Putamen (tissue), 1 donor: ENCODE measurements at regions not wholly inside any gene's neighbourhood (a gene's known extent, or its start where the extent isn't known, plus 50 kb on each side); places are given as distances from the start of the nearest gene placed in this dataset.
"Not testable (repeated sequence)": the region's sequence is repeated elsewhere in the genome, so short reads cannot be mapped to it uniquely, and the experiment has no call there.

ENCODE experiments used
- DNase-seq: peaks from one replicate; pipeline ENCODE4 v3.0.0-alpha.2; 2016; ENCODE audit warnings: low spot score

DNA sequence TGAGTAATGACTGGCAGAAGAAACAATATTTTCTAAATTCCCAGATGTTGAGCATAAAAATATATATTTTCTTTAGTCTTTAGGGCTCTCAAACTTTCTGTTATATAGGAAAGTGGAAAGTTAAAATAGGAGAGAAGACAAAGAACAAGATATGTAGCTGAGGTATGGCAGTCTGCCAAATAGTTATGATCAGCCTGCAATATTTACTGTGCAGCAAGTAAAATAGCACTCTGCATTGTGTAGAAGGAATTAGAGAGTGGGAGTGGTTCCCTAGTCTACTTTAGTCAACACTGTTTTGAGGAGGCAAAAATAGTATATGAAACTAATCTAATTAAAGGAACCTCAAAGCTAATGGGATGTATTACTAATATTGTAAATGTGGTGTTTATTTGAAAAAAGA, 978.1 kb upstream of the ALCAM start:
- DNase-seq: no peak

DNA sequence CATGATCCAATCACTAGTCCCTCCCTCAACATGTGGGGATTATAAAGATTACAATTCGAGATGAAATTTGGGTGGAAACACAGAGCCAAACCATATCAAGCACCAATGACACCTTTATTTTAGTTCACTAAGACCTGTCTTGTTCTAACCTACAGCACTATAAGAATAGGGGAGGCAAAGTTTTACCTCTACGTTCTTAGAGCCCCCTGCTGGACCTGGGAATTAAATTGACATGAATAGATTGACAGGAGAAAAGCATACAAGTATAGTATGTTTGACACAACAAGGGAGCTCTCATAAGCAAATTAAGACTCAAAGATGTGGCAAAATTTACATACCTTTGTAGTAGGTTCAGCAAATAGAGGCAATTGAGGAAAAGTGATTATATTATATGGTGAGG, 974.4 kb upstream of the ALCAM start:
- DNase-seq: no peak

DNA sequence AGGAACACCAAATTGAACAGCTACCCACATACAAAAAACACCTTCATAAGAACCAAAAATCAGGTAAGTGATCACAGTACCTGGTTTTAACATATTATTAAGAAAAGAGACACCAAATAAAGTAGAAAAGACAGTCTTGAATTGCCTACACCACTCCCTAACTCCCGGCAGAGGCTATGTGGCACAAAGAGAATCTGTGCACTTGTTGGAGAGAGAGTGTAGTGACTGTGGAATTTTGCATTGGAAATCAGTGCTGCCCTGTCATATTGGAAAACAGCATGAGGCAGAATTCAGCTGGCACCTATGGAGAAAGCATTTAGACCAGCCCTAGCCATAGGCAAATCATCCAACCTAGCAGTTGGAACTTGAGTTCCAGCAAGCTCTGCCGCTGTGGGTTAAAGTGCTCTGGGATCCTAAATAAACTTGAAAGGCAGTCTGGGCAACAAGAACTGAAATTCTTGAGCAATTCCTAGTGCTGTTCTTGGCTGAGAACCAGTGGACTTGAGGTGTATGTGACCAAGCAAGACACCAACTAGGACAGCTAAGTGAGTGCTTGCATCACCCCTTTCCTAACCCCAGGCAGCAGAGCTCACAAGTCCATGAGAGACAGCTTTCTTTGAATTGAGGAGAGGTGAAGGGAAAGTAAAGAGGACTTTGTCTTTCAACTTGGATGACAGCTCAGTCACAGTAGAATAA, 969.6 kb upstream of the ALCAM start:
- DNase-seq: no peak

DNA sequence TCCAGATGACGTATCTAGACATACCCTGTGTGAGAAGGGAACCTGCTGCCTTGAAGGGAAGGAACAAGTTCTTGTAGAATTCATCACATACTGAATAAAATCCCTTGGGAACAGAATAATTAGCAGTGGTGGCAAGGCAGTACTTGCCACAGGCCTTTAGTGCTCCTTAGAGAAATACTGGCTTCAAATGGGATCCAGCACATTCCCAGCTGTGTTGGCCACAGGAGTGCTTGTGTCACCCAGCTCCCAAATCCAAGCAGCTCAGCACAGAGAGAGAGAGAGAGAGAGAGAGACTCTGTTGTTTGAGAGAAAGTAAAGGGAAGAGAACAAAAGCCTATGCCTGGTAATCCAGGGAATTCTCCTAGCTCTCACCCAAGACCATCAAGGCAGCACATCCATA, 969.0 kb upstream of the ALCAM start:
- DNase-seq: no peak

DNA sequence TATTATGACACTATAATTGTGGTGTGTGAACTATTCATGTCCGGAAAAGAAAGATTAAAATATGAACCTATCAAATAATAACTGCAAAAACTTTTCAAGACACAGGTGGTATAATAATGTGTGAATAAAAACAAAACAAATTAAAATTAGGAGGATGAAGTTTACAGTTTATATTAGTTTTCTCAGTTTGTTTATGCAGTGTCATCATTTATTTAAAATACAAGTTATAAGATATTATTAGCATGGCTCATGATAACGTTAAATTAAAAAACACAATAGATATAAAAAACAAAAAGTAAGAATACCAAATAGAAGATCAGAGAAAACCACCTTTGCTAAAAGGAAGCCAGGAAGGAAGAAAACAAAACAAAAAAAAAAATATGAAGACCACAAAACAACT, 963.8 kb upstream of the ALCAM start:
- DNase-seq: no peak

DNA sequence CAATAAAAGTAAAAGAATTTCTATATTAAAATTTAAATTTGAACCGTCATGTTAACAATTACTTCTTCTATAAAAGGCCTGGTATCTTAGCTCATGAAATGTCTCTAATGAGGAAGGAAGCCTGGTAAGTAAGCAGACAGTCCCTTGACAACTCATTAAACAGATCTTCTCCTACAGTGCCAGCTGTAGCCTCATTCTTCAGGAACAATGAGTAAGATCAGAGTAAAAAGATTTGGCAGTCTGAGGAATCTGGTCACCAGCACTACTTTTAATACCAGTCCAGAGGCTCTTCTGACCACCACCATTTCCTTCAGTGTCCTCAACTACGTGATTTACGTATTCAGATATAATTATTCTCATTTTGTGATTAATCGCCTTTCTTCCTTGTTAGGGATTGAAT, 955.0 kb upstream of the ALCAM start:
- no peak for DNase-seq

DNA sequence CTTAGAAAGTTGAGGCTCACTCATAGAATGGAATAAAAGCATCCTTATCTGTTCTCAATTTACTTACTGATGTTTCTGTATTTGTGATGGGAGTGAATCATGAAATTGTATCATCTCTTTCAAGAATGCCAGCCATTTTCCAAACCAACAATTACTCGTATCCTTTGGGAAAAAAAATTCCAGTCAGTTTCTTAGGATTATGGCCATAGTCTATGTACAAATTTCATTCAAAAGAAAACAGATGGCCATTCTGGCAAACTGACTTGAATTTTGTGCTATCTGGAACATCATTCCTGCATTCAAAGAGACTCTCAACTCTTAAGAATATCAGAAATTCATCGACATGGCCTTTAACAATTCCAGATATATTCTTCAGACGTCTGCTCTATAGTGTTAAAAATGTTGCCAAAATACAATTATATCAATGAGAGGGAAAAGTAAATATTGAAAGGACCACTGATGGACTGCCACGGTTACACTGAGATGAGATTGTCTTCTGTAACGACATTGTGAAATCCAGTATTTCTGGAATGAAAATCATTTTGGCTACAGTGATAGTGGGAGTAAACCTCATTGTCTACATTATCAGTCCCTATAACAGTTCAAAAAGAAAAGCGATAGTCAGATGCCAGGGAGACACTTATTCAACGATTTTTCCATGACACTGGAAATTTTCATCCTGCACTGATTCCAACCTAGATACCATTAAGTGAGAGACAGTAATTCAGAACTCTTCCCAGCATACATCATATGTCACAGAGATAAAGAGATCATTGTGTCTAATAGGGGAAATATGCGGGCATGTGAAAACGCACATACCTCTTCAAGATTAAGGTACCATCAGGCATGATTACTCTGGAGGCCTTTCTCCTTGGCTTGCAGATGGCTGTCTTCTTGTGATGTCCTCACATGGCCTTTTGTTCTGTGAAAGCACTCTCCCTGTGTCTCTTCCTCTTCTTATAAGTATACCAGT, 953.8 kb upstream of the ALCAM start:
- DNase-seq: no peak

DNA sequence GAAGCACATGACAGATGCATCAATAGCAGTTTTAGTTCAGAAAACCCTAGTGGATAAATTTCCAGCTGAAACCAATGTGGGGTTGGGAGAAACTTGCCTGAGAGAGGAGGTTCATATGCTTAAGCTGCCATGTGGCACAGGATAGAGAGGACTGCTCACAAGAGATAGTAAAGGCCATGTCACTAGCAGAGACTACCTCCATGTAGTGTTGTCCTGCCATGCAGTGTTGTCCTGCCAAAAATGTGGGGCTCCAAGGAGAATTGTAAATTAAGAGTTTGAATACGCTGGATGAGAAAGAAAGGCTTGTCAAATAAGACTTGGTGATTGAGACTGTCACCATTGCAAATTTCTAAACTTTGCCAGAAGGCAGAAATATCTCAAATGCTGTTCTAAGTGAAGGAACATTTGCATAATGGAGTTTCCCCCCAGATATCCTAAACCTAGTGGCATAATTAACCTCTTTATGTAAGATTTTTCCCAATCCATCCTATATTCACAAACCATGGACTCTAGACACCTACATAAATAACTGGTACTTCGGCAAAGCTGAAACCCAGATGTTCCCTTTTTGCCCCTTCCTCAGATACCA, 938.3 kb upstream of the ALCAM start:
- DNase-seq: no peak

DNA sequence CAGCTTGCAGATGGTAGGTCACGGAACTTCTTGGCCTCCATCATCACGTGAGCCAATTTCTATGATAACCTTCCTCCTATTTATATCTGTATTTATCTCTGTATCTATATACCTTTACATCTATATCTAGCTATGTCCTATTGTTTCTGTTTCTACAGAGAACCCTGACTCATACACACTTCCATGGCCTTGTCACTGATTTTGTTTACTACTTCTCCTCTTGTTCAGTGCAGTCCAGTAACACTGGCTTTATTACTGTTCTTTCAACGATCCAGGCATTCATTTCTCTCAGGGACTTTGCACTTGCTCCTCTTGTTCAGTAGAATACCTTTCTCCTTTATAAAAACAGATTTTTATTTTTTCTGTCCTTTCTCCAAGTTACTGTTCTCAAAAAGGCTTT, 937.0 kb upstream of the ALCAM start:
- no peak for DNase-seq

DNA sequence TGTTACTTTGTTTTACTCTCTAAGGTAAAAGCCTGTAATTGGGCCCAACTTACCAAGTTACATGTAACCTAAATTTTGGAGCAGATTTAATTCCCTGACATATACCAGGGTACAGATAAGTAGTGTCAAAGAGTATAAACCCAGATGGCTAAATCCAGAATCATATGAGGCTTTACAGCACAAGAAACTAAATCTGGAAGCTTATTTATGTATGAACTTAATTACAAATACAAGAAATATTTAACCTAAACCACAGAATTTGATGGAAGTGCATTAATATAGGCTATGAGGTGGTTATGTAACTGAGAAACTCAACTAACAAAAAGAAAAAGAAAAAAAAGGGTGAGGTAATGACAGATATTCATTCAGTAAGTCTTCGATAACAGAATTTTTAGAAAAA, 930.2 kb upstream of the ALCAM start:
- DNase-seq: no peak

DNA sequence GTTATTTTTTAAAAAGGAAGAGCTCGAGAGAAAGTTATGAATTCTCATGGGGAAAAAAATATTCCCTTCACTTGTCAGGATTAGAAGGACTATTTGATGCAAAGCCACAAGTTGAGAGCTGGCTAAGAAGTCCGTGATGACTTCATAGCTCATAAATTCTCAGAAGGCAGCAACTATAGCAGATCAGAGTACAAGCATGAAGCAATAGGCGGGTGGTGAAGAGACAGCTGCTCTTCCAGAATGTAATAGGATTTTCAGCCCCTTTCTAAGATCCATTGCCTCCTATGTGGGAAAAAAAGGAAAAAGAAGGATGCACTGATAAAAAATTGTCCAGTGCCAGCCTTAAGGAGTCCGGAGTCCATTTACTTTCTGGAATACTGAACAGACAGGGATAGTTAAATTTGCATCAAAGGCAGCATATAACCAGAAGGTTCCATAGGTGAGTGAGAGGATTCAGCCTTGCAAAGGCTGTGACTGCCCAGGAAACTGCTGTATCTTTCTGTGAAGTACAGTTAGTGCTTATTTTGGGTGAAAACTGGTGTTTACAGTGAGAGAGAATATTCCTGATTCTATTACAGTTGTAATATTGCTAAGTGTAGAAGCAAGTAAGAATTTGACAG, 929.5 kb upstream of the ALCAM start:
- DNase-seq: peak; percentile 64

DNA sequence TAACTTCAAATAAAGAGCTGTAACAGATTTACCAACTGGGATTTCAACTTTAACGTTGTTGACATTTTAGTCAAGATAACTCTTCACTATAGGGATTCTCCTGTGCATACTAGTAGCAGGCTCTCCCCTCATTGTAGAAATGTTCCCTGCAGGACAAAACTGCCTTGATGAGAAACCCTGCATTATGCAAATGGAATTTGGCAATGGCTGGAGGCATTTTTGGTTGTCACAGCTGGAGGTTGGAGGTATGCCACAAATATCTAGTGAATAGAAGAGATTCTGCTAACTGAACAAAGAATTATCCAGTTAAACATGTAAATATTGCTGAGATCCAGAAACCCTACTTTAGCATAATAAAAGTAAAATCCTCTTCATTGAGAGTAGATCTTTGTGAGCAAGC, 928.8 kb upstream of the ALCAM start:
- DNase-seq: peak; percentile 91

DNA sequence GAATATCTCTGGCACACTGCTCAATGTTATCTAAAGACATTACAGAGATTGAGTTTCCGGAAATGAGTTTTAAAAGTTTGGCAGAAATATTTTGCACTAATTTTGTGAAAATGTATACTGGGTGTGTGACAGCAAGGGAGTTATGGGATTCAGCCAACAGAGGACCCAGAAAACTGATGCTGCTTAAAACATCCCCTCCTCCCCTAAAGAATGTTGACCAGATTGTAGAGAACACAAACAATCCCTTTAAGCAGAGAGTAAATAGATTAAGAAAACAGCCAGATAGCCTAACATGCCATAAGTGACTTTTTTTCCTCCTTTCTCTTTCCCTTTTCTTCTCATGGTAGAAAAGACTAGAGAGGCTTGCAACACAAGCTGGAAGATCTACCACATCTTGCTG, 928.0 kb upstream of the ALCAM start:
- DNase-seq: no peak

DNA sequence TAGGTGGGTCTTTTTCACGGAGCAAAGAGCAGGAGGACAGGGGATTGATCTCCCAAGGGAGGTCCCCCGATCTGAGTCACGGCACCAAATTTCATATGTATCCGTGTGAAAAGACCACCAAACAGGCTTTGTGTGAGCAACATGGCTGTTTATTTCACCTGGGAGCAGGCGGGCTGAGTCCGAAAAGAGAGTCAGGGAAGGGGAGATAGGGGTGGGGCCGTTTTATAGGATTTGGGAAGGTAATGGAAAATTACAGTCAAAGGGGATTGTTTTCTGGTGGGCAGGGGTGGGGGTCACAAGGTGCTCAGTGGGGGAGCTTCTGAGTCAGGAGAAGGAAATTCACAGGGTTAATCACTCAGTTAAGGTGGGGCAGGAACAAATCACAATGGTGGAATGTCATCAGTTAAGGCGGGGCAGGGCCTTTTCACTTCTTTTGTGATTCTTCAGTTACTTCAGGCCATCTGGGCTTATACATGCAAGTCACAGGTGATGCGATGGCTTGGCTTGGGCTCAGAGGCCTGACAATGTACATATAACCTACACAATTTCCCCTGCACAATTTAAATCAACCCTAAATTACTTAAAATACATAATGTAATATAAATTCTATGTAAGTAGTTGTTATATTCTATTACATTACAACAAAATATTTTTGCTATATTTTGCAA, 921.3 kb upstream of the ALCAM start:
- not testable (repeated sequence) for DNase-seq

DNA sequence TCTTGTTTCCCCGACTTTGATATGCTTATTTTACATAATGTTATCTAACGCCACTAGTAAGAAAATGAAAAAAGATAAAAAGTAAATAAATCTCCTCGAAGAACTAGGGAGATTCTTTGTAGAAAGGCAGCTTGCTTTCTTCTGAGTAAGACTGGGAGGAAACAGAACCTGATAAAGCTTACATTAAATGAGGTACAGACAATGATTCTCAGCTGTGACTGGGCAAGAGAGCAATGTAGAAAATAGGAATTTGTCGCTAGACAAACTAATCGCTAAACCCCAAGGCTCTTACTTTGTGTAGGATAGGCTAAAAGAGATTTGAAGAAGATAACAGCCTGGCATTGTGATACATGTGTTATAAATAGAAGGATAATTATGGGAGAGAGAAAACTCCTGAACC, 919.0 kb upstream of the ALCAM start:
- DNase-seq: no peak

DNA sequence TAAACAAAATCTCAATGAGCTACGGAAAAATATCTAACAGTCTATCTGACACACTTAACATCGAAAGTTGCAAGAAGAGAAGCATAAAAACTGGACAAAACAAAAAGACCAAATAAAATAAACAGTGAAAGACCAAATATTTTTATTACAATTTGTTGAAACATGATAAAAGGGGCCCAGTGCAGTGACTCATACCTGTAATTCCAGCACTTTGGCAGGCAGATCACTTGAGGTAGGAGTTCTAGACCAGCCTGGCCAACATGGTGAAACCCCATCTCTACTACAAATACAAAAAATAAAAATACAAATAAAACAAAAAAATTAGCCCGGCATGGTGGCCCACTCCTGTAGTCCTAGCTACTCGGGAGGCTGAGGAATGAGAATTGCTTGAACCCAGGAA, 914.0 kb upstream of the ALCAM start:
- DNase-seq: no peak

DNA sequence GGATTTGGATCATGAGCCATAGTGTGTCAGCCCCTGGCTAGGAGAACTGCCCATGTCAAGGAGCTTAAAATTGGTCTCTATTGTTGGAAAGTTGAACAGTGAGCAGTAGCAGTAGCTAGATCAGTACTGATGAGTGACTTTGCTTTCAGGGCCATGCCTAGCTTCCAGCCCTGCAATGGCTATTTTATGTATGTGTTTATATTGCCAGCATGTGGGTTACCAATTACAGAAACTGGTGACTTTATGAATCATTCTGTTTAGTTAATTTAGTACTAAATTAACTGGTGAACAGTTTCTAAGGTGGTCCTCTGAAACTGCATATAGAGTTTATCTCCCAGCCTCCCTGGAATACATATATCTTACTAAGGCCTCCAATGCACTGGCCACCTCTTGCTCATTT, 908.1 kb upstream of the ALCAM start:
- DNase-seq: no peak

DNA sequence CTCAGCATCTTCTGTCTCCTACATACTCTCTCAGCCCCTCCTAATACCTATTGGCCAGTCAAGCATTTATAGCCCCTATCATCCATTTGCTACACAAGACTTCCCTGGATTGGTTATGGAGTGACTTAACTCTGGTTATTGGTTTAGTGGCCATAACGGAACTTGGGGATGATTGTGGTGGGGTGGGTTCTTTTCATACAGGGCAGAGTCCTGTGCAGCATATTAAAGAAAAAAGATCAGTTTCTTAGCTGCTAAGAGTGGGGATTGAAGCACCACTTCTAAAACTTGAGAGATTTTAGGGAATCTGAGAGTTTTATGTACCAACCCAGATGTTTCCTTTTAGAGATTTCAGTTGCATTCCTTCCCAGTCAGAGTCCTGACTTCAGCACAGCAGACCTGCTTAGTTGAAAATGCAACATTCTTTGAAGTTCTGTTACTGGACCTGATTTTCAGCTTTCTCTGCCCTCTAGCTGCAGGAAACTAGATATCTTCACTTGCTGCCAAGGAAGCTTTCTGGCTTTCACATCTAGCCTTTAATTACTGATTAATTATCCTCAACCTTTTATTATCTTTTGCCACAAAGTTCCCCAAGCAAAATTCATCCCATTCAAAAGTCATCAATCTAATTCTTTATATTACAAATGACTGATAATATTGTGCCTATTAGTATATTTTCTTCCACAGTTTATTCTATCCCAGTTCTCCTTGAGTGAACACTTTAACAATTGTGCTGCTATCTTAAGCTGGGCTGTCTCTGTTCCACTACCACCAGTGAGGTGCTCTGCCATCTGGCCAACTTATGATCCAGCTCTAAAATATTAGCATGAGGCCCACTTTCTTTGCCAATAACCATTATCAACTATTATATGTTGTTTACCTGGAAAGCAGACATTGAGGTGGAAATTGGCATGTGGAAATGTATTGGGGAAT, 906.0 kb upstream of the ALCAM start:
- DNase-seq: peak; percentile 64

DNA sequence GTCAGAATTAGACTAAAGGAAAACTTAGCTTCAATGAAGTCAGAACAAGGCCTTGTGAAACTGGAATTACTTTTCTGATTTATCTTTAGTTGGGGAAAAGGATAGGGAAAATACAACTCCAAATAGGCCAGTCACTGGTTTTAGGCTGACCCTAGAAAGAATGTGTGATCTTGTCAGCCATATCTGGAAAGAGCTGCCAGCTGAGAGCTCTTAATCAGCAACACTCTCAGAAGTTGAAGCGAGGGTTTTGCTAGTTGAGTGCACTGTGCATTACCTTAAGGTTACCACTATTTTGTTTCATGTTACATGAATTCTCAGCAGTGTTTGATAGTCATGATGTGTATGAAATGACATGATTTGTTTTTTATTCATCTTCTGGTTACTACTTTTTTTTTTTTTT, 905.3 kb upstream of the ALCAM start:
- DNase-seq: no peak

DNA sequence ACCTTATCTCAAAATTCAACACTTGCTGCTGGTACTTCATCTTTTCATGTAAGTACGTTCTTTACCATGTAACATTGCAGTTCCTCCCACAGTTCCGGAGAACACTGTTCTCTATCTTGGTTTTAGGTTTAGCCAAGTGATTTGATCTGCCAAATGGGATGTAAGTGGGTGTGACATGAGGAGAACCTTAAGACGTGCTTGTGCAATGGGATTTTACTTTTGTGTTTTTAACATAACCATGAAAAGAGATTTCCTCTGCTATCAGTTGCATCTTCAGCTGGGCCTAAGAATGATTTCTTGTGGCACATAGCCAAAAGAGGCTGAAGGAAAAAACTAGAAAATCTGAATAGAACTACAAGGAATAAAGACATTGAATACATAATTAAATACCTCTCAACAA, 894.5 kb upstream of the ALCAM start:
- no peak for DNase-seq

DNA sequence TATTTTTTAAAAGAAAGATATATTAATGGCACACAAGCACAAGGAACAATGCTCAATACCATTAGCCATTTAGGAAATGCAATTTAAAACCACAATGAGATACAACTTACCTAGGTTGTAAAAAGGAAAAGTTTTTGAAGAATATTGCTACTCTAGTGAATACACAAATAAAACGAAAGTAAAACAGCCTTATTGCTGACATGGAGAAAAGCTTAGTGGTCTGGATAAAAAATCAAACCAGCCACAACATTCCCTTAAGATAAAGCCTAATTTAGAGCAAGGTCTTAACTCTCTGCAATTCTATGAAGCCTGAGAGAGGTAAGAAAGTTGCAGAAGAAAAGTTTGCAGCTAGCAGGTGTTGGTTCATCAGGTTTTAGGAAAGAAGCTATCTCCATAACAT, 892.7 kb upstream of the ALCAM start:
- no peak for DNase-seq
